ENCODE measurements at regions not wholly inside any gene's neighbourhood (a gene's known extent, or its start where the extent isn't known, plus 50 kb on each side); places are given as distances from the start of the nearest gene placed in this dataset.

DNA sequence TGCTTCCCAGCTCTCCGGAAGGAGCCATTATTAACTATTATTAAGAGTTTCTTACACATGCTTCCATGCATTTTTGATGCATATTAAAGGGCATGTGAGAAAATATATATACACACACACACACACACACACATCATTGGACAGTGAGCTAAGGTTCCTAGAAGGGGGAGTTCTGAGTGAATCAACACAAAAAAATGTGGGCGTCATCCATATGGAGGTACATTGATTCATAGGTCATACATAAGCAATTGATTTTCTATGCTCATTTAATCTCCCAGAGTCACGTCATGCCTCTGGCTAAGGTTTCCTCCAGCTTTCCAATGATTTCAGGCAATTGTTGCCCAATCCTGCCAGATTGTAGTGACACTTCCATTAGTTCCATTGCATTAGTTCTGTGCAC, 269.4 kb downstream of the DNAJB9 start:
- Histone ChIP-seq H3K4me1 (ENCODE audit: low read length) (no peaks in the 10 kb centered on the region; the same call in 1 of the 2 replicates), H2AFZ (ENCODE audit: low read length) (no peak overlapping the region), H3K9ac (ENCODE audit: low read length) (no peak overlapping the region), H3K27me3 (replicated peaks; ENCODE audit: insufficient read depth, low read length) (no peaks in the 10 kb centered on the region), H4K20me1 (ENCODE audit: insufficient read depth, low read length) (no peaks in the 10 kb centered on the region), H3K4me2 (ENCODE audit: low read depth, low read length) (no peak overlapping the region), H3K36me3 (replicated peaks; ENCODE audit: insufficient read depth, low read length) (no peaks in the 10 kb centered on the region), H3K79me2 (ENCODE audit: low read length) (no peaks in the 10 kb centered on the region), H3K9me3 (replicated peaks; ENCODE audit: insufficient read depth, low read length) (no peaks in the 10 kb centered on the region), H3F3A (ENCODE audit: insufficient read depth, low read length) (no peaks in the 10 kb centered on the region), H3K27ac (ENCODE audit: low read length) (no peak overlapping the region), H3K9me2 (replicated peaks; ENCODE audit: insufficient read depth, low read length) (no peaks in the 10 kb centered on the region), H3K4me3 (ENCODE audit: low read length) (no peak overlapping the region)
- DNase-seq, result no peak
- no peak for TF ChIP-seq EZH2 (optimal IDR thresholded peaks at IDR 0.05; ENCODE audit: low read depth, low read length)
- TF ChIP-seq, protein P1, sequence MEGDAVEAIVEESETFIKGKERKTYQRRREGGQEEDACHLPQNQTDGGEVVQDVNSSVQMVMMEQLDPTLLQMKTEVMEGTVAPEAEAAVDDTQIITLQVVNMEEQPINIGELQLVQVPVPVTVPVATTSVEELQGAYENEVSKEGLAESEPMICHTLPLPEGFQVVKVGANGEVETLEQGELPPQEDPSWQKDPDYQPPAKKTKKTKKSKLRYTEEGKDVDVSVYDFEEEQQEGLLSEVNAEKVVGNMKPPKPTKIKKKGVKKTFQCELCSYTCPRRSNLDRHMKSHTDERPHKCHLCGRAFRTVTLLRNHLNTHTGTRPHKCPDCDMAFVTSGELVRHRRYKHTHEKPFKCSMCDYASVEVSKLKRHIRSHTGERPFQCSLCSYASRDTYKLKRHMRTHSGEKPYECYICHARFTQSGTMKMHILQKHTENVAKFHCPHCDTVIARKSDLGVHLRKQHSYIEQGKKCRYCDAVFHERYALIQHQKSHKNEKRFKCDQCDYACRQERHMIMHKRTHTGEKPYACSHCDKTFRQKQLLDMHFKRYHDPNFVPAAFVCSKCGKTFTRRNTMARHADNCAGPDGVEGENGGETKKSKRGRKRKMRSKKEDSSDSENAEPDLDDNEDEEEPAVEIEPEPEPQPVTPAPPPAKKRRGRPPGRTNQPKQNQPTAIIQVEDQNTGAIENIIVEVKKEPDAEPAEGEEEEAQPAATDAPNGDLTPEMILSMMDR (IDR thresholded peaks at IDR 0.05; ENCODE audit: low read length), result no peak
- TF ChIP-seq EZH2phosphoT487 (IDR thresholded peaks at IDR 0.05; ENCODE audit: low read length), result no peak

DNA sequence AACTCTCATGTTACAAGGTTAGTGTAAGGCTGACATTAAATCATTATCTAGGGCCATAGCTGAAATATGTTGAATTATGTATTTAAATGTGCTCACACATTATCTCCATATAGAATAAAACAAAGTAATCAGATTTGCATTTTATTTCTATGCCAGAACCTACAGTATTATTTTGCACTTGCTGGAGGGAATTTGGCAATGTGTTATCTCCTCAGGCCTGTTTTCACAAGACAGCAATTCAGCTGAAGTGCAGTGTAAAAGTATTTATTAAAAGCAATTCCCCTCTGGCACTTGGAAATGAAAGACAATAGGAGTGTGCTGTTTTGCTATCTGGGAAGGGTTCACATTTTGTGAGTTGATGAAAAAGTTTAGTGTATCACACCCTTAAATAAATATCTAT, 276.3 kb downstream of the DNAJB9 start:
- Histone ChIP-seq H3K9me2 (replicated peaks; ENCODE audit: insufficient read depth, low read length) (no peaks in the 10 kb centered on the region), H2AFZ (ENCODE audit: low read length) (no peak overlapping the region), H3K9ac (ENCODE audit: low read length) (no peak overlapping the region), H3K27me3 (replicated peaks; ENCODE audit: insufficient read depth, low read length) (no peaks in the 10 kb centered on the region), H3K4me3 (ENCODE audit: low read length) (no peak overlapping the region), H3K9me3 (replicated peaks; ENCODE audit: insufficient read depth, low read length) (no peaks in the 10 kb centered on the region), H3K4me1 (ENCODE audit: low read length) (no peaks in the 10 kb centered on the region), H3K4me2 (ENCODE audit: low read depth, low read length) (no peak overlapping the region), H4K20me1 (ENCODE audit: insufficient read depth, low read length) (no peaks in the 10 kb centered on the region), H3F3A (ENCODE audit: insufficient read depth, low read length) (no peaks in the 10 kb centered on the region), H3K79me2 (ENCODE audit: low read length) (no peaks in the 10 kb centered on the region), H3K36me3 (replicated peaks; ENCODE audit: insufficient read depth, low read length) (no peaks in the 10 kb centered on the region), H3K27ac (ENCODE audit: low read length) (no peak overlapping the region)
- DNase-seq, result no peak
- TF ChIP-seq EZH2 (optimal IDR thresholded peaks at IDR 0.05; ENCODE audit: low read depth, low read length), result no peak

DNA sequence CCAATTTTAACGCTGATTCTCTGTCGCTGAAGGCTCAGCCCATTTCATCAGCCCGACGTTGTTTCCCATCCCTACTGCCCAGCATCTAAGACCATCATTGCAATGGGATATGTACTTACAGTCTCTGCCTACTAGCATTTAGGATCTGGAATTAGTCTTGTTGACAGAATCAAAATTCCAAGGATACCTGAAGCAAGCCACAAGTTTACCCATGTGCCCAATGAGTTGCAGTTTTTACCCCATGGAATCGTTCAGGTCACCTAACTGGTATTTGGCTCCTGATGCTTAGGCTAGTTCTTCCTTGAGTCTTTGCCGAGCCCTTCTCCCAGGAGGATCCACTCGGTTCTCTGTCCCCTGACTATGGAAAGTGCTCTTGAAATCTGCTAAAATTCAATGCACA, 276.8 kb downstream of the DNAJB9 start:
- no peak overlapping the region for H3K9ac ChIP-seq (ENCODE audit: low read length)
- H3K9me2 ChIP-seq (replicated peaks; ENCODE audit: insufficient read depth, low read length), result 0 out of 2 replicates have a peak, but pooled peaks cover 3% of the 10 kb centered on the region
- no peak overlapping the region for H2AFZ ChIP-seq (ENCODE audit: low read length)
- no peaks in the 10 kb centered on the region for H3K4me1 ChIP-seq (ENCODE audit: low read length)
- H3K9me3 ChIP-seq (replicated peaks; ENCODE audit: insufficient read depth, low read length), result no peaks in the 10 kb centered on the region
- no peaks in the 10 kb centered on the region for H3K79me2 ChIP-seq (ENCODE audit: low read length)
- DNase-seq, result no peak
- no peak overlapping the region for H3K4me3 ChIP-seq (ENCODE audit: low read length)
- no peaks in the 10 kb centered on the region for H3K27me3 ChIP-seq (replicated peaks; ENCODE audit: insufficient read depth, low read length)
- TF ChIP-seq, protein P1 (IDR thresholded peaks at IDR 0.05; ENCODE audit: low read length), result no peak
- H3K36me3 ChIP-seq (replicated peaks; ENCODE audit: insufficient read depth, low read length), result no peaks in the 10 kb centered on the region
- H3K4me2 ChIP-seq (ENCODE audit: low read depth, low read length), result no peak overlapping the region
- no peaks in the 10 kb centered on the region for H4K20me1 ChIP-seq (ENCODE audit: insufficient read depth, low read length)
- no peak overlapping the region for H3K27ac ChIP-seq (ENCODE audit: low read length)
- no peaks in the 10 kb centered on the region for H3F3A ChIP-seq (ENCODE audit: insufficient read depth, low read length)

DNA sequence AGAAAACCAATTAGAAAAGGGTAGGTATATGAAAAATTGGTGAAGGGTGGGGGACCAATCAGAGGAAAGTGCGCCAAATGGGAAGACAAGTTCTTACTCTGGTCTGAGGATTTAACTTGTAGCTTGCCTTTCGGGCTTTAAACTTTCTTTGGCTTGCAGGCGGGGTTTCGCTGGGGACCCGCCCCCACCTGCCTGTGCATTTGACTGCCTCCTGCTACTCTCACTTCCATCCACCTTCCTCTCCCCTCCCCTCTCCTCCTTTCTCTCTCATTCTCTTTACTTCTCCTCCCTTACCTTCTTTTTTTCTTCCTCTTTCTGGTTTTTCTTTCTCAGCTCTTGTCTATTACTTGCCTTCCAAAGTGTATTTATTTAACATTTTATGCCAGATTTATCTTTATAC, 278.8 kb downstream of the DNAJB9 start:
- Histone ChIP-seq H3F3A (ENCODE audit: insufficient read depth, low read length) (no peaks in the 10 kb centered on the region), H3K4me3 (ENCODE audit: low read length) (no peak overlapping the region), H2AFZ (ENCODE audit: low read length) (no peak overlapping the region), H3K4me2 (ENCODE audit: low read depth, low read length) (no peak overlapping the region), H3K36me3 (replicated peaks; ENCODE audit: insufficient read depth, low read length) (no peaks in the 10 kb centered on the region), H3K4me1 (ENCODE audit: low read length) (no peaks in the 10 kb centered on the region), H3K27ac (ENCODE audit: low read length) (no peak overlapping the region), H3K9me3 (replicated peaks; ENCODE audit: insufficient read depth, low read length) (no peaks in the 10 kb centered on the region), H4K20me1 (ENCODE audit: insufficient read depth, low read length) (no peaks in the 10 kb centered on the region), H3K9me2 (replicated peaks; ENCODE audit: insufficient read depth, low read length) (0 out of 2 replicates have a peak, but pooled peaks cover 3% of the 10 kb centered on the region), H3K9ac (ENCODE audit: low read length) (no peak overlapping the region), H3K27me3 (replicated peaks; ENCODE audit: insufficient read depth, low read length) (no peaks in the 10 kb centered on the region), H3K79me2 (ENCODE audit: low read length) (no peaks in the 10 kb centered on the region)
- TF ChIP-seq EZH2phosphoT487 (IDR thresholded peaks at IDR 0.05; ENCODE audit: low read length), result no peak
- TF ChIP-seq, protein P1 (IDR thresholded peaks at IDR 0.05; ENCODE audit: low read length), result no peak
- TF ChIP-seq EZH2 (optimal IDR thresholded peaks at IDR 0.05; ENCODE audit: low read depth, low read length), result no peak
- DNase-seq, result no peak

Measured in MM.1S (cell line).